ENCODE measurements at regions not wholly inside any gene's neighbourhood (a gene's known extent, or its start where the extent isn't known, plus 50 kb on each side); places are given as distances from the start of the nearest gene placed in this dataset.
"Not testable (repeated sequence)": the region's sequence is repeated elsewhere in the genome, so short reads cannot be mapped to it uniquely, and the experiment has no call there.

DNA sequence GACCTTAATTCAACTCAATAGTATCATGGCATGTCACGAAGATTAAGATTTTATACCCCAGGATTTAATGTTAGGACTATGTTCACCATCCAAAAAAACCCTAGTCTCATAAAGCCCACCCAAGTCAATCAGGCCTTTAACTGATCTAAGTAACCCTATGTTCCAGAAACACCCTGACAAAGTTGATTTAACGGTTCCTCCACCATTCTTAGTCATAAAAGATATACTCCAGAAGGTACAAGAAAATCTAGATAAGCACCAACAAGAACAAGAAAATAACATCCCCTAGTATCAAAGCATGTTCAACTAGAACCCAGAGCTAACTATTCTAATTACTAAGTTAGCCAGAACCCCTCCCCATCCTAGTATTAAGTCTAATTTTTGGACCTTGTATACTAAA is 120.7 kb upstream of the DEFB108B start:
- H3K4me3 ChIP-seq (ENCODE audit: control insufficient read depth, low read depth, low read length); DNase-seq (ENCODE audit: low read depth): not testable (repeated sequence)

GRCh38 chr11:71712846-71713245 is 120.2 kb upstream of the DEFB108B start:
- H3K4me3 ChIP-seq (ENCODE audit: control insufficient read depth, low read depth, low read length); DNase-seq (ENCODE audit: low read depth): not testable (repeated sequence)

GRCh38 chr11:71714510-71714909 is 118.5 kb upstream of the DEFB108B start:
- H3K4me3 ChIP-seq (ENCODE audit: control insufficient read depth, low read depth, low read length); DNase-seq (ENCODE audit: low read depth): not testable (repeated sequence)

DNA sequence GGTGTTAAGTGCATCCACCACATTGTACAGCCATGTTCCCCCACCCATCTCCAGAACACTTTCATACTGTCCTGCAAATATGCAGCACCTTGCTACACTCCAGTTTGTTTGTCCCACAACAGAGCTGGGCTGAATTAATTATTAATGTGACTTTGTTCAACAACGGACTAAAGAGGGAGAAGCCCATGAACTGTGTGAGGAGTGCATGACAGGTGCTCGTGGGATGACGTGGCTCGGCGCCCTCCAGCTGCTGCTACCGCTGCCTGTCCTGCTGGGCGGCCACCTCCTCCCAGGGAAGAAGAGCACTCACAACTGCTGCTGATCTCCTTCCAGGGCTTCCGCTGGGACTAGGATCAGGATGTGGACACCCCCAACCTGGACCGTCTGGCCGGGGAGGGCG is 111.2 kb upstream of the DEFB108B start:
- H3K4me3 ChIP-seq (ENCODE audit: control insufficient read depth, low read depth, low read length); DNase-seq (ENCODE audit: low read depth): not testable (repeated sequence)

GRCh38 chr11:71723991-71724390 is 109.0 kb upstream of the DEFB108B start:
- DNase-seq (ENCODE audit: low read depth); H3K4me3 ChIP-seq (ENCODE audit: control insufficient read depth, low read depth, low read length): not testable (repeated sequence)

DNA sequence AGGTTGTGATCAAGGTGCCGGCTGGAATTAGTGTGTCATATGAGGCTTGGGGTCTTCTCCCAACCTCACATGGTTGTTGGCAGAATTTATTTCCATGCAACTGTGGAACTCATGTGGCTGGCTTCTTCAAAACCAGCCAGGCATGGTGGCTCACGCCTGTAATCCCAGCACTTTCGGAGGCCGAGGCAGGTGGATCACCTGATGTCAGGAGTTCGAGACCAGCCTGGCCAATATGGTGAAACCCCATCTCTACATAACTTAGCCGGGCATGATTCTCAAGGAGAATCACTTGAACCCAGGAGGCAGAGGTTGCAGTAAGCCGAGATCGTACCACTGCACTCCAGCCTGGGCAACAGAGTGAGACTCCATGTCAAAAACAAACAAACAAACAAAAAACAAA is 102.3 kb upstream of the DEFB108B start:
- H3K4me3 ChIP-seq (ENCODE audit: control insufficient read depth, low read depth, low read length); DNase-seq (ENCODE audit: low read depth): not testable (repeated sequence)

- not testable (repeated sequence) for H3K4me3 ChIP-seq (ENCODE audit: control insufficient read depth, low read depth, low read length); DNase-seq (ENCODE audit: low read depth)
These were observed 98.6 kb upstream of the DEFB108B start for GRCh38 chr11:71734368-71734767.

GRCh38 chr11:71738317-71738716 is 94.7 kb upstream of the DEFB108B start:
- DNase-seq (ENCODE audit: low read depth) = not testable (repeated sequence)

GRCh38 chr11:71743385-71743784 is 89.6 kb upstream of the DEFB108B start:
- DNase-seq (ENCODE audit: low read depth); H3K4me3 ChIP-seq (ENCODE audit: control insufficient read depth, low read depth, low read length): not testable (repeated sequence)

More at GRCh38 chr11:71738317-71738716, 94.7 kb upstream of the DEFB108B start:
- H3K4me3 ChIP-seq (ENCODE audit: control insufficient read depth, low read depth, low read length) = not testable (repeated sequence)

- H3K4me3 ChIP-seq (ENCODE audit: control insufficient read depth, low read depth, low read length); DNase-seq (ENCODE audit: low read depth): not testable (repeated sequence)
These were observed 87.3 kb upstream of the DEFB108B start for GRCh38 chr11:71745656-71746055.

- H3K4me3 ChIP-seq (ENCODE audit: control insufficient read depth, low read depth, low read length); DNase-seq (ENCODE audit: low read depth): not testable (repeated sequence)
These were observed 86.7 kb upstream of the DEFB108B start for GRCh38 chr11:71746263-71746662.

DNA sequence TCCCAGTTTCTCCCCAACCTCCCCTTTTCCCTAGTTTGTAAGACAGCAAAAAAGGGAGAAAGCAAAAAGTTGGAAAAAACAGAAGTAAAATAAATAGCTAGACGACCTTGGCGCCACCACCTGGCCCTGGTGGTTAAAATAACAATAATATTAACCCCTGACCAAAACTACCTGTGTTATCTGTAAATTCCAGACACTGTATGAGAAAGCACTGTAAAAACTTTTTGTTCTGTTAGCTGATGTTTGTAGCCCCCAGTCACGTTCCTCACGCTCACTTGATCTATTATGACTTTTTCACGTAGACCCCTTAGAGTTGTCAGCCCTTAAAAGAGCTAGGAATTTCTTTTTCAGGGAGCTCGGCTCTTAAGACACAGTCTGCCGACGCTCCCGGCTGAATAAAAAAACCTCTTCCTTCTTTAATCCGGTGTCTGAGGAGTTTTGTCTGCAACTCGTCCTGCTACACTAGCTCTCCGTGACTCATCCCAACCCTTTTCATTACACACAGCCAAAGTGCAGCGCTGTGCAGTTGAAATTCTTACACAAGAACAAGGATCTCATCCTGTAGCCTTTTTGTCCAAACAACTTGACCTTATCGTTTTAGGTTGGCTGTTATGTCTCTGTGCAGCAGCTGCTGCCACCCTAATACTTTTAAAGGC is 83.9 kb upstream of the DEFB108B start:
- DNase-seq (ENCODE audit: low read depth) = peak; percentile 12
- not testable (repeated sequence) for H3K4me3 ChIP-seq (ENCODE audit: control insufficient read depth, low read depth, low read length)

DNA sequence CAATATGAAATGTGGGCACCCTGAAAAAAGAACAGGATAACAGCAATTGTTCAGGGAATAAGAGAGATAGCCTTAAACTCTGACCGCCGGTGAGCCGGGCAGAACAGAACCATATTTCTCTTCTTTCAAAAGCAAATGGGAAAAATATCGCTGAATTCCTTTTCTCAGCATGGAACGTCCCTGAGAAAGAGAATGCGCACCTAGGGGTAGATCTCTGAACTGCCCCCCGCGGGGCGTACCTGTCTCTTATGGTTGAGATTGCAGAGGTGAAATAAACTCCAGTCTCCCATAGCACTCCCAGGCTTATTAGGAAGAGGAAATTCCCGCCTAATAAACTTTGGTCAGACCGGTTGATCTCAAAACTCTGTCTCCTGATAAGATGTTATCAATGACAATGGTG is 82.1 kb upstream of the DEFB108B start:
- not testable (repeated sequence) for H3K4me3 ChIP-seq (ENCODE audit: control insufficient read depth, low read depth, low read length); DNase-seq (ENCODE audit: low read depth)

- not testable (repeated sequence) for DNase-seq (ENCODE audit: low read depth); H3K4me3 ChIP-seq (ENCODE audit: control insufficient read depth, low read depth, low read length)
These were observed 68.1 kb upstream of the DEFB108B start for GRCh38 chr11:71764695-71765491.

GRCh38 chr11:71767016-71767415 is 66.0 kb upstream of the DEFB108B start:
- not testable (repeated sequence) for DNase-seq (ENCODE audit: low read depth); H3K4me3 ChIP-seq (ENCODE audit: control insufficient read depth, low read depth, low read length)

DNA sequence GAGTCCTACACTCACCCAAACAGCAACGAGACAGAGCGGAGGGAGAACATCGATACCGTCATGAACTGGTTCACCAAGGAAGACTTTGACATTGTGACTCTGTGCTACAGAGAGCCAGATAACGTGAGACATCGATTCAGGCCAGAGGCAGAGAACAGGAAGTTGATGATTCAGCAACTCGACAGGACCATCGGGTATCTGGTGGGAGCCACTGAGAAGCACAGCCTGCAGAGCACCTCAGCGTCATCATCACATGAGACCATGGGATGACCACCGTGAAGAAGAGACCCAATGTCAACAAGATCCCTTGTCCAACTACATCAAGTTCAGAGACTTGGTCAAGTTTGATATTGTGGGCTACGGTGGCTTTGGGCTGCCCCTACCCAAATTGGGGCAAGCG is 60.8 kb upstream of the DEFB108B start:
- not testable (repeated sequence) for DNase-seq (ENCODE audit: low read depth); H3K4me3 ChIP-seq (ENCODE audit: control insufficient read depth, low read depth, low read length)
